ENCODE measurements at regions not wholly inside any gene's neighbourhood (a gene's known extent, or its start where the extent isn't known, plus 50 kb on each side); places are given as distances from the start of the nearest gene placed in this dataset.
"Not testable (repeated sequence)": the region's sequence is repeated elsewhere in the genome, so short reads cannot be mapped to it uniquely, and the experiment has no call there.

GRCh38 chr3:8317661-8318649, 183.7 kb upstream of the LMCD1 start:
- DNase-seq (ENCODE audit: insufficient read length, low spot score) (no peak), FAIRE-seq (no peak)
- TF ChIP-seq CTCF (IDR thresholded peaks at IDR 0.05; ENCODE audit: insufficient read depth, missing control alignments): no peak

GRCh38 chr3:8319935-8320634, 181.5 kb upstream of the LMCD1 start:
- no peak for TF ChIP-seq CTCF (IDR thresholded peaks at IDR 0.05; ENCODE audit: insufficient read depth, missing control alignments)
- DNase-seq (ENCODE audit: insufficient read length, low spot score) (no peak), FAIRE-seq (no peak)

- TF ChIP-seq CTCF (IDR thresholded peaks at IDR 0.05; ENCODE audit: insufficient read depth, missing control alignments): no peak
- DNase-seq (ENCODE audit: insufficient read length, low spot score) (no peak), FAIRE-seq (no peak)
These were observed 180.7 kb upstream of the LMCD1 start for GRCh38 chr3:8320711-8321458.

GRCh38 chr3:8324747-8325146, 176.9 kb upstream of the LMCD1 start:
- TF ChIP-seq CTCF (IDR thresholded peaks at IDR 0.05; ENCODE audit: insufficient read depth, missing control alignments): no peak
- FAIRE-seq: no peak
- no peak for DNase-seq (ENCODE audit: insufficient read length, low spot score)

- FAIRE-seq (no peak), DNase-seq (ENCODE audit: insufficient read length, low spot score) (no peak)
- TF ChIP-seq CTCF (IDR thresholded peaks at IDR 0.05; ENCODE audit: insufficient read depth, missing control alignments): no peak
These were observed 176.3 kb upstream of the LMCD1 start for GRCh38 chr3:8325306-8325705.

GRCh38 chr3:8325833-8326232, 175.8 kb upstream of the LMCD1 start:
- not testable (repeated sequence) for DNase-seq (ENCODE audit: insufficient read length, low spot score); FAIRE-seq

GRCh38 chr3:8327739-8328138, 173.9 kb upstream of the LMCD1 start:
- no peak for TF ChIP-seq CTCF (IDR thresholded peaks at IDR 0.05; ENCODE audit: insufficient read depth, missing control alignments)
- no peak for FAIRE-seq
- no peak for DNase-seq (ENCODE audit: insufficient read length, low spot score)
